Breast epithelium (tissue), 4 donors: ENCODE measurements at regions not wholly inside any gene's neighbourhood (a gene's known extent, or its start where the extent isn't known, plus 50 kb on each side); places are given as distances from the start of the nearest gene placed in this dataset.
A peak's percentile ranks its signal among the peaks of the same experiment; 100 is the strongest.

Experiments used
- DNase-seq, 2 donors: peaks; one replicate each; pipeline ENCODE4 v3.0.0-alpha.2; 2019; ENCODE audit warnings: low spot score in 2 of 2
- H3K27ac ChIP-seq, 2 donors: fragments of 200-600 bp; sonication (generic) in 1 of 2; one replicate each; pipeline ENCODE4 v1.5.1; 2016 to 2019; ENCODE audit warnings: mild to moderate bottlenecking in 1 of 2
- H3K27me3 ChIP-seq, 2 donors: fragments of 200-600 bp; sonication (generic) in 1 of 2; one replicate each; pipeline versions ENCODE4 v1.5.1 to v1.6.0; 2017 to 2019; ENCODE audit warnings: control low read depth in 1 of 2, mild to moderate bottlenecking in 1 of 2
- H3K36me3 ChIP-seq: fragments of 200-600 bp; one replicate; pipeline ENCODE4 v1.5.1; 2019
- H3K4me1 ChIP-seq, 2 donors: fragments of 200-600 bp; sonication (generic); one replicate each; pipeline ENCODE4 v1.5.1; 2016 to 2019; ENCODE audit warnings: control low read depth in 1 of 2
- H3K4me3 ChIP-seq, 3 donors: fragments of 200-600 bp; sonication (generic); 1 replicate in 2 of 3; 2 replicates in 1 of 3; pipeline ENCODE4 v1.5.1; 2016 to 2019; ENCODE audit warnings: mild to moderate bottlenecking in 3 of 3, moderate library complexity in 2 of 3
- H3K9me3 ChIP-seq, 2 donors: fragments of 200-600 bp; sonication (generic) in 1 of 2; one replicate each; pipeline ENCODE4 v1.5.1; 2016 to 2019; ENCODE audit warnings: control low read depth in 1 of 2
- POLR2A ChIP-seq: fragments of 450-650 bp; IDR thresholded peaks from one replicate; pipeline ENCODE4 v1.6.1; 2016; ENCODE audit warnings: antibody characterized with exemption, mild to moderate bottlenecking, moderate library complexity
- POLR2AphosphoS5 ChIP-seq, 3 donors: sonication (generic); formaldehyde crosslinking; IDR thresholded peaks; one replicate each; pipeline ENCODE4 v1.6.1; 2017; ENCODE audit warnings: antibody characterized with exemption in 3 of 3
- intact Hi-C: fragments of 100-400 bp; cut with DNase I; formaldehyde crosslinking; loops from one replicate; pipeline ENCODE4 v1.15.1; 2023; ENCODE audit warnings: low total_unique reads
- TF ChIP-seq, protein P1 (sequence below), 3 donors: fragments of 450-650 bp; IDR thresholded peaks; one replicate each; pipeline ENCODE4 v1.5.1; 2016 to 2017; ENCODE audit warnings: antibody characterized with exemption in 3 of 3, mild to moderate bottlenecking in 3 of 3, moderate library complexity in 3 of 3

DNA sequence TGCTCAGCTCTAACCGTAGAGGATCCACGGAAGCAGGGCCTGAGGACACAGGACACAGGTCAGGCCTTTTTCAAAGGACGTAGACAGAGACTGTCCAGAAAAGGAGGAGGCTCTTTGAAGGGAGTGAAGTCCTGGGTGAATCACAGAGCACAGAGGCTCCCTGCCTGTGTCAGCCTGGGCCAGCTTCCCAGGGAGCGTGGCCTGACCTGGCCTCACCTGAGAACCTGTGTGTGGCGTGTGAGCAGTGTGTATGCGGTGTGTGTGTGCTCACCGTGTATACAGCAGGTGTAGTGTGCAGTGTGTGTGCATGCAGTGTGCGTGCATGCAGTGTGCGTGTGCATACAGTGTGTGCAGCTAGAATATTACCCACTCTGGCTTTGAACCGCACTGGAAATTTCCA, 56.0 kb upstream of the FNDC1 start:
- no peak overlapping the region for H3K27ac ChIP-seq
- no peak for TF ChIP-seq POLR2A
- no peak for TF ChIP-seq POLR2AphosphoS5 (IDR thresholded peaks at IDR 0.05)
- TF ChIP-seq, protein P1, sequence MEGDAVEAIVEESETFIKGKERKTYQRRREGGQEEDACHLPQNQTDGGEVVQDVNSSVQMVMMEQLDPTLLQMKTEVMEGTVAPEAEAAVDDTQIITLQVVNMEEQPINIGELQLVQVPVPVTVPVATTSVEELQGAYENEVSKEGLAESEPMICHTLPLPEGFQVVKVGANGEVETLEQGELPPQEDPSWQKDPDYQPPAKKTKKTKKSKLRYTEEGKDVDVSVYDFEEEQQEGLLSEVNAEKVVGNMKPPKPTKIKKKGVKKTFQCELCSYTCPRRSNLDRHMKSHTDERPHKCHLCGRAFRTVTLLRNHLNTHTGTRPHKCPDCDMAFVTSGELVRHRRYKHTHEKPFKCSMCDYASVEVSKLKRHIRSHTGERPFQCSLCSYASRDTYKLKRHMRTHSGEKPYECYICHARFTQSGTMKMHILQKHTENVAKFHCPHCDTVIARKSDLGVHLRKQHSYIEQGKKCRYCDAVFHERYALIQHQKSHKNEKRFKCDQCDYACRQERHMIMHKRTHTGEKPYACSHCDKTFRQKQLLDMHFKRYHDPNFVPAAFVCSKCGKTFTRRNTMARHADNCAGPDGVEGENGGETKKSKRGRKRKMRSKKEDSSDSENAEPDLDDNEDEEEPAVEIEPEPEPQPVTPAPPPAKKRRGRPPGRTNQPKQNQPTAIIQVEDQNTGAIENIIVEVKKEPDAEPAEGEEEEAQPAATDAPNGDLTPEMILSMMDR (IDR thresholded peaks at IDR 0.05): no peak
- intact Hi-C loops: no loop called here
- no peaks in the 10 kb centered on the region for H3K4me1 ChIP-seq
- H3K27me3 ChIP-seq: no peaks in the 10 kb centered on the region
- no peak overlapping the region for H3K4me3 ChIP-seq
- no peaks in the 10 kb centered on the region for H3K36me3 ChIP-seq
- no peak for DNase-seq
- no peaks in the 10 kb centered on the region for H3K9me3 ChIP-seq

DNA sequence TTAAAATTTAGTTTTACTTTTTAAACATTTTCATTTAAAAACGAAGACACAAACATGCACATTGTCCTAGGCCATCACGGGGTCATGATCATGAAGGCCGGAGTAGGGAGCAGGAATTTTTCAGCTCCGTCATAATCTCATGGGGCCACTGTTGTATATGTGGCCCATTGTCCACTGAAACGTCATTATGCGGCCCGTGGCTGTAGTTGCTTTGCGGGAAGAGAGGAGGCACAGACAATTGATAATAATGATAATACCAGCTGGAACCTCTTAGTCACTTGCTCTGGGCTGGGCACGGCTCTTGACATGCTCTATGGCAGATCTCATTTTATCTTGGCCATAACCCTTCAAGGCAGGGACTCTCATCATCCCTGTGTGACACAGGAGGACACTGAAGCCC, 56.5 kb upstream of the FNDC1 start:
- no peaks in the 10 kb centered on the region for H3K4me1 ChIP-seq
- intact Hi-C loops: no loop called here
- no peaks in the 10 kb centered on the region for H3K36me3 ChIP-seq
- TF ChIP-seq, protein P1 (IDR thresholded peaks at IDR 0.05): no peak
- TF ChIP-seq POLR2A: no peak
- TF ChIP-seq POLR2AphosphoS5 (IDR thresholded peaks at IDR 0.05): no peak
- H3K27me3 ChIP-seq: no peaks in the 10 kb centered on the region
- H3K9me3 ChIP-seq: no peaks in the 10 kb centered on the region
- DNase-seq: no peak
- H3K27ac ChIP-seq: no peak overlapping the region
- no peak overlapping the region for H3K4me3 ChIP-seq

DNA sequence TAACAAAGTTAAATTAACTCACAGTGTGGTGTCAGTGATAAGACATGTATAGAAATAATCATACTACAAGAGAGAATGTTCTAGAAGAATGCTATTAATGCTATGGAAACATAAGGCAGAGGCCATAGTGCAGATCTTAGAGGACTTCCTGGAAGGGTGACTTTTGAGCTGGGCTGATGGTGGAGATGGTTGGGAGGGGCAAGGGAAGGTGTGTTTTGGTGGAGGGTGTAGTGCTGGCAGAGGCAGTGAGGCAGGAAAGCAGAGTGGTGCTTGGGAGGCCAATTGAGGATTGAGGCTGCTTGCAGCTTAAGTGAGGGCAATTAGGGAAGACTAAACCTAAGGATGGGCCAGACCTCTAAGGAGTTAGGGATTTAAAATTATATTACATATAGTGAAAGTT, 58.5 kb upstream of the FNDC1 start:
- intact Hi-C loops: no loop called here

DNA sequence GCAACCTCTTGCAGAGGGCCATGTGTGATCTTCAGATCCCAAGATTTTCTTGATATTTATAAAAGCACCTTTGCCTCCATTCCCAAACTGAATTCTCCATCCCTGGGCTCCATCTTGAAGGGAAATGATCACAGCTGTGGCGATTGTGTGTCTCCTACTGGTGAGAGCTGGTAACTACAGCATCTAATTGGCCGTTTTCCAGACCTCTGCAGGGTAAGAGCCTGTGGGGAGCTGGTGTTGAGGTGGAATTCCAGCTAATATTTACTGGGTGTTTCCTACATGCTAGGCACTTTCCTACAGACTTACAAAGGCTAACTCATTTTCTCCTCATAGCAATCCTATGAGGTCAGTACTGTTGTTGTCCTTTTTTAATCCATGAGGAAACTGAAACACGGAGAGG, 59.2 kb upstream of the FNDC1 start:
- no peaks in the 10 kb centered on the region for H3K36me3 ChIP-seq
- intact Hi-C loops: no loop called here
- H3K9me3 ChIP-seq: no peaks in the 10 kb centered on the region
- no peak for DNase-seq
- H3K4me1 ChIP-seq: peaks cover 0 to 8% of the 10 kb centered on the region in 2 donors
- TF ChIP-seq POLR2A: no peak
- TF ChIP-seq, protein P1 (IDR thresholded peaks at IDR 0.05): peak in 2 of 3 donors; percentile 19 to 22
- H3K27ac ChIP-seq: no peak overlapping the region
- H3K27me3 ChIP-seq: no peaks in the 10 kb centered on the region
- H3K4me3 ChIP-seq: no peak overlapping the region

More for the DNA sequence above, 58.5 kb upstream of the FNDC1 start:
- H3K4me3 ChIP-seq: no peak overlapping the region
- DNase-seq: no peak
- peaks cover 0 to under 1% of the 10 kb centered on the region in 2 donors for H3K4me1 ChIP-seq
- no peaks in the 10 kb centered on the region for H3K36me3 ChIP-seq
- no peak overlapping the region for H3K27ac ChIP-seq
- H3K27me3 ChIP-seq: no peaks in the 10 kb centered on the region
- TF ChIP-seq POLR2A (no peak), POLR2AphosphoS5 (IDR thresholded peaks at IDR 0.05) (no peak)
- TF ChIP-seq, protein P1 (IDR thresholded peaks at IDR 0.05): no peak
- H3K9me3 ChIP-seq: no peaks in the 10 kb centered on the region

DNA sequence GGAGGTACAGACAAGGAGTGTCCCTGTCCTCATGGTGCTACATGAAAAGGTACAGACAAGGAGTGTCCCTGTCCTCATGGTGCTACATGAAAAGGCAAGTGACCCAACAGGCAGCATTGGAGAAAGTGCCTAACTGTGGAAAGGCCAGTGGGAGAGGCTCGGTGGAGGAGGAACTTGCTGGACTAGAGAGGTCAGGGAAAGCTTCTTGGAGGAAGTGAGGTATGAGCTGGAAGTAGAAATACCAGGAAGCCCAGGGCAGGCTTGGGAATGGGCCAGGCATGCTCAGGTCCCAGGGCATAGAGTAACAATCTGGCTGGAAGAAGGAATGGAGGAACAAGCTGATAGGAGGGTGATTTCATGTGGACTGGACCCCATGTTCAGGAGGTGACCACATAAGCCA, 59.8 kb upstream of the FNDC1 start:
- Histone ChIP-seq H3K4me1 (peaks cover 3 to 12% of the 10 kb centered on the region in 2 donors), H3K27me3 (no peaks in the 10 kb centered on the region), H3K9me3 (no peaks in the 10 kb centered on the region), H3K27ac (no peak overlapping the region), H3K36me3 (no peaks in the 10 kb centered on the region), H3K4me3 (no peak overlapping the region)
- intact Hi-C loops: no loop called here
- no peak for TF ChIP-seq POLR2A
- TF ChIP-seq, protein P1 (IDR thresholded peaks at IDR 0.05): no peak
- TF ChIP-seq POLR2AphosphoS5 (IDR thresholded peaks at IDR 0.05): no peak
- DNase-seq: no peak
